ENCODE measurements at regions not wholly inside any gene's neighbourhood (a gene's known extent, or its start where the extent isn't known, plus 50 kb on each side); places are given as distances from the start of the nearest gene placed in this dataset.

DNA sequence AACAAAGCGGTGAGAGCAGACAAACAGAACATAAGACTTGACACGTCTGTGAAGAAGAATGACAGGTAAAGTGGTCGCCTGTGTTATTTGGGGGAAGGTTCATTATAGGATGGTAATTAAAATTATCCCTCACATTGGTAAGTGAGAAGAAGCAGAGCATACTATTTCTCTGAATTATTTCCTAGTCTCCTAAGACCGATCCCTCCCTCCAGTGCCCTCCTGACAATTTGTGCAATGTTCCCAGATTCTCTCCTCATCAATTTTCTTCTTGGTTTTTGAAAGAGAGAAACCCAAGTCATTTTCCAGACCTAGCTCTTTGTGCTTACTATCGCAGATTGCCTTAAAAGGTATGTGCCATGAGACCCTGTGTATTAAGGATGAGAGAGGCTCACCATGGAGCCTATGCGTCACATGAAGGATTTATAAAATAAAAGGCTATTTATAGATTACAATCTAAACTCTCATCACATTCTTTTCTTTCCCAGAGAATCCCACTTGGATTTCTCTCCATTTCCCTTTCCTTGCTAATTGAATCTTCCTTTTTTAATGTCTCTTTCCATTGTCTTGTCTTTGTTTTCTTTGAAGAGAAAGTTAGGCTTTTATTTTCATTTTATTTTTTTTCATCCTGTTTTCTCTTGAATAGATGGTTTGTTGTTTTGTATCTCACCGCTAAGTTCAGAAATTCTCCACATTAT is 112.0 kb downstream of the PPP1R3A start:
- intact Hi-C loops (cut with micrococcal nuclease; ENCODE audit: unreplicated experiment): no loop called here
- CTCF ChIA-PET: no interaction called here
- no peak for DNase-seq
- no peak for TF ChIP-seq CTCF (IDR thresholded peaks at IDR 0.05; ENCODE audit: unreplicated experiment)
- no TSS peak for BruUV-seq (replicated peaks)
- peaks cover 4% of the 10 kb centered on the region for H3K9me3 Mint-ChIP-seq (ENCODE audit: low read depth, unreplicated experiment)
- no peak overlapping the region for H3K27ac Mint-ChIP-seq (ENCODE audit: unreplicated experiment)
- no peaks in the 10 kb centered on the region for H3K27me3 Mint-ChIP-seq (ENCODE audit: unreplicated experiment)
- no peak overlapping the region for H3K4me3 Mint-ChIP-seq (ENCODE audit: low read depth, unreplicated experiment)
- H3K36me3 Mint-ChIP-seq (ENCODE audit: insufficient read depth, unreplicated experiment): no peaks in the 10 kb centered on the region
- H3K4me1 Mint-ChIP-seq (ENCODE audit: low read depth, unreplicated experiment): no peaks in the 10 kb centered on the region

DNA sequence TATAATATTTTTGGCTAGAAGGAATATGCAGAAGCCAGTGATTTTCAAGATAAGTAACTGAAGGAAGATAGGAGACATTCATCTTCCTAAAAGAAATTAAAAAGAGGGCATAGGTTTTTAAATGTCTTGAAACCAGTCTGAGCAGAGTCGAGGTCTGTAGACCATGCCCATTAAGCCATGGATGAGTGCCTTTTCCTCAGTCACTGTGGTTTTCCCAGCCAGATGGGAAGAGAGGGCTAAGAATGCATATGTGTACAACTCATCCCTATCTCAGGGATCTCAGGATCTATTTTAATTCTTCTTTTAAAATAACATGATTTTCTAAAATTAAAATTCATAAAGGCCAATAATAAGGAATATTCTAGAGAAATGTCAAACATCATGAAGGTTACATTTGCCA is 112.8 kb downstream of the PPP1R3A start:
- H3K9me3 Mint-ChIP-seq (ENCODE audit: low read depth, unreplicated experiment): peaks cover 4% of the 10 kb centered on the region
- H3K4me3 Mint-ChIP-seq (ENCODE audit: low read depth, unreplicated experiment): no peak overlapping the region
- no peak for TF ChIP-seq CTCF (IDR thresholded peaks at IDR 0.05; ENCODE audit: unreplicated experiment)
- H3K4me1 Mint-ChIP-seq (ENCODE audit: low read depth, unreplicated experiment): no peaks in the 10 kb centered on the region
- no peaks in the 10 kb centered on the region for H3K36me3 Mint-ChIP-seq (ENCODE audit: insufficient read depth, unreplicated experiment)
- DNase-seq: no peak
- intact Hi-C loops (cut with micrococcal nuclease; ENCODE audit: unreplicated experiment): no loop called here
- no TSS peak for BruUV-seq (replicated peaks)
- H3K27ac Mint-ChIP-seq (ENCODE audit: unreplicated experiment): no peak overlapping the region
- CTCF ChIA-PET: no interaction called here
- H3K27me3 Mint-ChIP-seq (ENCODE audit: unreplicated experiment): no peaks in the 10 kb centered on the region

DNA sequence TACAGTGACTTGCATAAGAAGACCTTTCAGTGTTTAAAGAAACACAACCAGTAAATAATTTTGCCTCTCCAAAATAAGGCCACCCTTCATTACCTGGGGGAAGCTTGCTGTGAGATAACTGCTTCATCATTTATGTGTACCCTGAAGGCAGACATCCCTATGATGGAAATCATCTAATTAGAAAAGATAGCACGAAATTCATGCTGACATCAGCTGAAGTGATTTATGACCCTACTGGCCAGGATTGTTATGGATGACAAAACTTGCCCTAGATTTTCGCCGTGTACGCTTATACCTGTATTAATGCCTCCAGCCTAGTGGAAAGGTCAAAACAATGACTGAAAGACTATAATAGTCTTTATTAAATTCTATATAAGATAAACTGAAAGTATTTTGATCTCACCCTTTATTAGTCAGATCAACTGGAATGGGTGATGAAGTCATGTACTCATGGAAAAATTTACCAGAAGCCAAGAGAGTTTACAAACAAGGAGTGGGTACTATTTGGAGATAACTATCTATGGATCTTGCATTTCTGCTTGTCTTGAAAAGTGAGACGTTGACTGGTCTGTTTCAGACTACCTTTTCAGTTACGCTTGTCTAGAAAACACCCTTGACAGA is 114.2 kb downstream of the PPP1R3A start:
- H3K4me3 Mint-ChIP-seq (ENCODE audit: low read depth, unreplicated experiment): no peak overlapping the region
- peaks cover 2% of the 10 kb centered on the region for H3K9me3 Mint-ChIP-seq (ENCODE audit: low read depth, unreplicated experiment)
- BruUV-seq (replicated peaks): no TSS peak
- no peaks in the 10 kb centered on the region for H3K27me3 Mint-ChIP-seq (ENCODE audit: unreplicated experiment)
- no peak for DNase-seq
- no peak for TF ChIP-seq CTCF (IDR thresholded peaks at IDR 0.05; ENCODE audit: unreplicated experiment)
- H3K4me1 Mint-ChIP-seq (ENCODE audit: low read depth, unreplicated experiment): no peaks in the 10 kb centered on the region
- CTCF ChIA-PET: no interaction called here
- H3K36me3 Mint-ChIP-seq (ENCODE audit: insufficient read depth, unreplicated experiment): no peaks in the 10 kb centered on the region
- intact Hi-C loops (cut with micrococcal nuclease; ENCODE audit: unreplicated experiment): no loop called here
- no peak overlapping the region for H3K27ac Mint-ChIP-seq (ENCODE audit: unreplicated experiment)

- Mint-ChIP-seq H3K27me3 (ENCODE audit: unreplicated experiment) (no peaks in the 10 kb centered on the region), H3K4me1 (ENCODE audit: low read depth, unreplicated experiment) (no peaks in the 10 kb centered on the region), H3K9me3 (ENCODE audit: low read depth, unreplicated experiment) (peaks cover 2% of the 10 kb centered on the region), H3K36me3 (ENCODE audit: insufficient read depth, unreplicated experiment) (no peaks in the 10 kb centered on the region), H3K4me3 (ENCODE audit: low read depth, unreplicated experiment) (no peak overlapping the region), H3K27ac (ENCODE audit: unreplicated experiment) (no peak overlapping the region)
- CTCF ChIA-PET: no interaction called here
- intact Hi-C loops (cut with micrococcal nuclease; ENCODE audit: unreplicated experiment): no loop called here
- no peak for DNase-seq
- no TSS peak for BruUV-seq (replicated peaks)
- no peak for TF ChIP-seq CTCF (IDR thresholded peaks at IDR 0.05; ENCODE audit: unreplicated experiment)
Measured at GRCh38 chr7:113801751-113802150, 117.1 kb downstream of the PPP1R3A start.

All from Calu3 (cell line).